CD4-positive, alpha-beta T cell treated with Interleukin-21 for 1 hour (primary cell): ENCODE measurements at regions not wholly inside any gene's neighbourhood (a gene's known extent, or its start where the extent isn't known, plus 50 kb on each side); places are given as distances from the start of the nearest gene placed in this dataset.

Source experiments
- DNase-seq: peaks from one replicate; pipeline ENCODE4 v3.0.0-alpha.2; 2020

DNA sequence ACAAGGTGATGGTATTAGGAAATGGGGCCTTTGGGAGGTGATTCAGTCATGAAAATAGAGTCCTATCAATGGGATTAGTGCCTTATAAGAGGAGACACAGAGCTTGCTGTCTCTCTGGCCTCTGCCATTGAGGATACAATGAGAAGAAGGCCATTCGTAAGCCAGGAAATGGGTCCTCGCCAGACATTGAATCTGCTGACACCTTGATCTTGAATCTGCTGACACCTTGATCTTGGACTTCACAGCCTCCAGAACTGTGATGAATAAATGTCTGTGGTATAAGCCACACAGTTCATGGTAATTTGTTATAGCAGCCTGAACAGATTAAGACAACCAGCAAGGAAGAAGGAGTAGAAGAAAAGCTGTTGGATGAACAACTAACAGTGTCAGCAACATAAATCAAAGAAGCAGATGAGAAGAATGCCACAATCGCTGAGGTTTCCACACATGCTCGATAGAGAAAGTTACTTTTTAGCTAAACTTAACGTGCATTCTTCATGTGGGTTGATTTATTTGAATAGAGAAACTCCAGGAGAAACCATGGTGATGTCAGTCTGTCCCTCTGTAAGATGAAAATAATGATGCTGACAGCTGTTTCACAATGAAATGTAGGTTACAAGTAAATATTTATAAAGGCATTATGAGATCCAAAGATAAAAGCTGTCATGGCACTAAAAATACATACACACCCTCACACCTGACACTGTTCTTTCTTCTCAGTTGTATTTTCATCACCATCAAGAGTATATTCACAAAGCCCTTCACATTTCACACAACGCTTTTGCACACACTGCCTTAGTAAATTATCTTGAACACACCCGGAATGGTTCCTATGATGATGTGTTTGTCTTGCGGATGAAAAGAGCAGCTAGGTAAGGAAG, 153.7 kb upstream of the NCK2 start:
- no peak for DNase-seq

DNA sequence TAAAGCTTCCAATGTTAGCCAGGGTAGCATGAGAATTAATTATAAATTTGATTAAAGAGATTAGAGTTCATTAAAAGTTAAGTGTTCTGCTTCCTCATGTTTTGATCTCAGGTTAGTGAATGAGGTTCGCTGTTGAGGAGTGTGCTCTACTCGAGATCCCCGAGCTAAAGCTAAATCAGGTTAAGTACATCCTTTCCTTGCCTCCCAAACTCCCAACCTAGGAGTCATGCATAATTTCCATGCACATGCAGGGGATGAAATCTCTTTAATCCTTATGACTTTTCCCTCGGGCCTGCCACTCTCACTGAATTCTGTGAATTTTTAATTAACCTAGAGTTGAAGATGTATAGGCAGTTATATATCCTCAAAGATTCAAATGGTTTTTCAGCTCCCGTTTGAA, 156.1 kb upstream of the NCK2 start:
- no peak for DNase-seq

DNA sequence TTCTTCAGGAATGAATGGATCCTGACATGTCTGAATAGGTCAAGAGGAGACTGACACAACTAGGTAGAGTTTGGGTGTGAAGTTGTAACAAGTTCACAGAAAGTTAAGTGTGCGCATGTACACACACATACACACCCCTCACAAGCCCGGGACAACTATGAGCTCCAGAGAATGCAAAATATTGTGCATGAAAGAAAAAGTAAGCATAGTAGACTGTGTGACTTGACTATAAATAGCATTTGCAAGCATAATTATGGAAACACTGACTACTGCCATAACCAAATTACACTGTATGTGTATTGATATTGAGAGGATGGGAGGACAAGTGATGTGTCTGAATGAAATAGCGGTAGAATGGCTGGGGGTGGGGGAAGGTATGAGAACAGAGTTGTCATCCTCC, 157.1 kb upstream of the NCK2 start:
- no peak for DNase-seq

DNA sequence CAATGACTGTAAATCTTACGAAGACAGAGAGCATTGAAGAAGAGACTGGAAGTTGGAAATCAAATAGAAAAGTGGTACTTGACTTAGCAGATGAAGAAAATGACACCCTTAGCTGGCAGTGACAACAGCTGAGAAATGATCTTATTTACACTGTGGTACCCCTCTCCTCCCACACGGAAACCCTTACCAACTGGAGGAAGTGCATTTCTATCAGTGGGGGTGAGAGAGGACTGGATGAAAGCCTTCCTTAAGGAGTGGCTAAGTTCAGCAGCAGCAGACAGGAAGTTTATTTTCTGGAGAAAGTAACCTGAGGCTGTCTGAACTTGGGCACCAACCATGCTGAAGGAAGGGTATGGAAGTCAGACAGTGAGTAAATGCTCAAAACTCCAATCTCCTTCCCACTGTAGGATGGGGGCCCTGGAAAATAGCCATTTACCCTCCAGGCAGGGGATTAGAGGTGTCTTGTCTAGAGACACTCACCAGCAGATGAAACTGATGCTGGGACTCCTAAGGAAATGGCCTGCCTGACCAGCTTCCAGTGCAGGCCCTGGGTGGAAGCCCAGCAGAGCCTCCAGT, 160.2 kb upstream of the NCK2 start:
- no peak for DNase-seq

DNA sequence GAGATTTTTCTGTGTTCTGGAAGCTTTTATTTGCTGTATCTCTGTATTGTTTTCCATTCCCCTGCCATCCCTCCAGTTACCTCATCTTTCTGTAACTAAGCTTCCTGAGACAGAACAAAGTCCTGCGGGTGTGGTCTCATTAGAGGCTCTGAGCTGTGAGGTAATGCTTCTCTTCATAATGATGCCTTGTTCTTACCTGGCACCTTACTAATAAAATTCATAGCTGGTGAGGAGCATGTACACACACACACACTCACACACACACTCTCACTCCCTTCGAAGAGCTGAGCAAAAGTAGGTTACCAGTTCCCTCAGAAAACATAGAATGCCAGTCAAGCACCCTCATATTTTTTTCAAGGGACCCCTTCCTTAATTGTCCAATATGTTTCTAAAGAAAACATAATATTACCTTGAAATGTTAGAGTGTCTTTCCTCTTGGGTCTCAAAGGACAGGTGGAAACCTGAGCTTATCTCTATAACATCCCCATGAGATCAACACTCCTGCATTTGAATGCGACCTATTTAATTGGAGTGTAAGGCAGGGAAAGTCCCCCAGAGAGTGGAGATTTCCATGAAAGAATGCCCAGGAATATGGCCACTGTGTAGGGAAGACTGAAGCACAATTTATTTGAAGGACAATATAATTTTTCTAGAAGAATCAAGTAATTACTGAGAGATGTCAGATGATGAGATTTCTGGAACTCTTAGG, 161.6 kb upstream of the NCK2 start:
- DNase-seq, result no peak

DNA sequence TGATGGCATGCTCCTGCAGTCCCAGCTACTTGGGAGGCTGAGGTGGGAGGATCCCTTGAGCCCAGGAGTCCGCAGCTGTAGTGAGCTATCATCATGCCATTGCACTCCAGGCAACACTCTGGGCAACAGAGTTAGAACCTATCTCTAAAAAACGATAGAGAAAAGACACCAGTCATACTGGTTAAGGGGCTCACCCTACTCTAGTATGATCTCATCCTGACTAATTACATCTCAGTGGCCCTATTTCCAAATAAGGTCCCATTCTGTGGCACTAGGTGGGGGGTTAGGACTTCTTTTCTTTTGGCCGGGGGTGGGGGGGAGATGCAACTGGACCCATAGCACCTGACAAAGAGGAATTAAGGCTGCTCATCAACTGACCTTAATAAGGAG, 163.2 kb upstream of the NCK2 start:
- no peak for DNase-seq

DNA sequence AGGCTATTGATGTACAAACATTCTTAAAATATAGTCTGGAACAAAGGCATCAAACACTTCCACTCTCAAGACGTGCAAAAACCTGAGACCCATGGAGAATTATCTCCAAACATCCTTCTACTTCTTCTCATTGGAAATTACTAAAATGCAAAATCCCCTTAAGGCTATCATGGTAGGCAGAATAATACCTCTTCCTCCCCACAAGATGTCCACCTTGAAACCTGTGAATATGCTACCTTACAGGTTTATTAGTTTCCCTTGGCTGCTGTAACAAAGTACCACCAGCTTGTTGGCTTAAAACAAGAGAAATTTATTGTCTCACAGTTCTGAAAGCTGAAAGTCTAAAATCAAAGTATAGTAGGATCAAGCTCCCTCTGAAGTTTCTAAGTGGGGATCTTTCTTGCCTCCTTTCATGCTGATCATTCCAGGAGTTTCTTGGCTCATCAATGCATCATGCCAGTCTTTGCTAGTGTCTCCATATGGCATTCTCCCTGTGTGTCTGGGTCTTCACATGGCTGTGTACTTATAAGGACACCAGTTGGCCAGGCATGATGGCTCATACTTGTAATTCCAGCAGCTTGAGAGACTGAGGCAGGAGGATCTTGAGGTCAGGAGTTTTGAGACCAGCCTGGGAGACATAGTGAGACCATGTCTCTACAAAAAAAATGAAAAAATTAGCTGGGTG, 163.7 kb upstream of the NCK2 start:
- no peak for DNase-seq

DNA sequence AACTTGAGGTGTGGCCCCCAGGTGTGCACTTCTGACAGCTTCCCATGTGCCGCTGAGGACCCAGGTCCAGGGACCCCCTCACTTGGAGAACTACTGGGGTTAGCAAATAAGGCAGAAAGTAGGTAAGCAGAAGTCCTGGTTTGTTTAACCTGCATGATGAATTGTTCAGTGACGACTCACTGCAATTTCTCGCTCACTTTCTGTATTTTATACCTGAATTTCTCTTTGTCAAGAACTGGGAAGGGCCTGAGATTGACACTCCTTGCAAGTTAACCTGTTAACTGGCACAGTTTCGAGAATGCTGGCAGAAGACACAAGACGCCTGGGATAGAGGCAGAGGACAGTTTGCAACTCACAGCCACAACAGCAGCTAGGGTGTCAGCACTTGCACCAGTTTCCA, 164.5 kb upstream of the NCK2 start:
- no peak for DNase-seq

DNA sequence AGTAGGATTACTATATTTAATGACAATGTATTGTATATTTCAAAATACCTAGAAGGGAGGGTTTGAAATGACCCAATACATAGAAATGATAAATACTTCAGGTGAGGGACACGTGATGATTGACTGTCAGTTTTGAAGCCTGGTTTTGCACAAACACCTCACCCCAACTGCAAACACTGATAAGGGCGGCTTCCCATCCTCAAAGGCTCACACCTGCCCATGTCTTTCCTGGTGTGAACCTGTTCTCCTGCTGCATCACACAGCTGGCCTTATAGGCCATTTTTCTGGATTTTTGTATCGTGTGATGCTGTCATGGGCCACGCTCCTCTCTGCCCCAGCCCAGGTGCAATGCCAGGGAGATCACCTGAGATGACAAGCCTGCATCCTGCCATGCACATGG, 166.5 kb upstream of the NCK2 start:
- no peak for DNase-seq

DNA sequence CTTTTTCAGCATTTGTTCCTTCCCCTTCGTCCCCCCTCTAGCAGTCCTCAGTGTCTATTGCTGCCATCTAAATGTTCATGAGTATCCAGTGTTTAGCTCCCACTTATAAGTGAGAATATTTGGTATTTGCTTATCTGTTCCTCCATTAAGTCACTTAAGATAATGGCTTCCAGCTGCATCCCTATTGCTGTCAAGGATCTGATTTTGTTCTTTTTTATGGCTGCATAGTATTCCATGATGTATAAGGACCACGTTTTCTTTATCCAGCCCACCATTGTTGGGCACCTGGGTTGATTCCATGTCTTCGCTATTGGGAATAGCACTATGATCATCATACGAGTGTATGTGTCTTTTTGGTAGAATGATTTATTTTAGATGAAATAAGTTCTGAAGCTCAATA, 166.9 kb upstream of the NCK2 start:
- DNase-seq, result no peak

DNA sequence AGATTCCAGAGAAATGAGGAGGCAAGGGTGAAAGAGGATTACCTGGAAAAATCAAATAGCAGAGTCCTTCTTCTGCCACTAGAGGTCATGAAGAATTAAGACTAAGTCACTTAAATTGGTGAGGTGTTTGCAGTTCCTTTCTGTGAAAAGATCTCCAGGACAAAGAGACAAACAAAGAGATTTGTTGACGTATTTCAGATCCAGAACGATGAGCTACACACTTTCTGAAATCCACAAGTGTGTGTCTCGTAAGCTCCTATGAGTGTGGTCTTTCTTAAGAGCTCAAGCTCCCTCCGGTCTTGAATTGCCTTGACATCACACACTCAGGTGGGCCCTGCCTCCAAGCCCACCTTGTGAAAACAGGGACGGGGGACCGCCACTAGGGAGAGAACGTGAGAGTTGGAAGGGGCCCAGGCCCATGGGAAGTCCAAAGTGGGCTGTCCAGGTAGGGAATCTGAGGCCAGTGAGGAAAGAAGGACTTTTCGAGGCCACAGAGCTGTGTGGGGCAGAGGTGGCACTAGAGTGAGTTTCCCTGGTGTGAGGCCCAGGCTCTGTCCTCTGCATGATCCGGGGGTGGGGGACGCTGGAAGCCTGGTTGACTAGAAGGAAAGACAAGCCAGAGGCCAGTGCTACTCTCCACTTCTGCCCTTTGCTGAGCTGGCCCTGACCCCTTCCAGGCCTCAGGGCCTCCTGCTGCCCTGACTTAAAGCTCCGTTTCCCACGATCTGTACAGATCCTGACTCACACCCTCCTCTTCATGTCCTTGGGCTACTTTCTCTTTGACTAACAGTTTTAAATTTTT, 168.1 kb upstream of the NCK2 start:
- DNase-seq, result peak; percentile 56

DNA sequence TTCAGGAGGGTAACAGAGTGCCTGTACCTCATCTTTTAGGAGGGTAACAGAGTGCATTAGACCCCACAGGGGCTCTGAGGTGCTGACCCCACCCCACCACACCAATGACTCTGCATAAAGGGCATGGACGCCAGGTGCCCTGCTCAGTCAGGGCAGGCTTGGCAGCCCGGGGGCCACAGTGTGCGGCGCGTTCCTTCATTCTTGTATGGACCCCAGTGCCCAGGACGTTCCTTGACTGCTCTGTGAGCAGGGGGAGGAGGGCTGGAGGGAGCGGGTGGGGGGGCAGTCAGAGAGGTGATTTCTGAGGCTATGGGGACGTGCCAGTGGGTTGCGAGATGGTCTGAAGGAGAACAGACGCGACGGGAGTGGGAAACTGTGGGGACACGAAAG, 168.7 kb upstream of the NCK2 start:
- no peak for DNase-seq

DNA sequence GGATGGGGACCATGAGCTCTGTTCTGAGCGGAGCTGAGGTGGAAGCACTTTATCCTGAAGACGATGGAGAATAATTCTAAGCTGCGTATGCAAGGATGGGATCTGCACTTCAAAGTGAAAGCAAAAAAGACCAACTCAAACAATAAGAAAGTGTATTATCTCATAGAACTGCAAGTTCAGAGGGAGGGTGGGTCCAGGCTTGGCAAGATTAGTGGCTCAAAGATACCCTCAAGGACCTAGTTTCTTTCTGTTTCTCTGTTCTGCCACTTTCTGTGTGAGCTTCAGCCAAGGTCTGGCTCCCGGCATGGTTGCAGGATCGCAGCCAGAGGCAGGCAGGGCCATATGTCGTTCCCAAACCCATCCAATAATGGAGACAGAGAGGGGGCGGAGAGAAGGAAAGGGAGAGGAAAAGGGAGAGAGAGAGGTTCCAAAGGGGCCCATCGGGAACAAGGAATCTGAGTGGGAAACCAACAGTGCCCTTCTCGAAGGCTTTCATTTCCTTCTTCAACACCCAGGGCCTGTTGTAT, 169.2 kb upstream of the NCK2 start:
- DNase-seq, result no peak

DNA sequence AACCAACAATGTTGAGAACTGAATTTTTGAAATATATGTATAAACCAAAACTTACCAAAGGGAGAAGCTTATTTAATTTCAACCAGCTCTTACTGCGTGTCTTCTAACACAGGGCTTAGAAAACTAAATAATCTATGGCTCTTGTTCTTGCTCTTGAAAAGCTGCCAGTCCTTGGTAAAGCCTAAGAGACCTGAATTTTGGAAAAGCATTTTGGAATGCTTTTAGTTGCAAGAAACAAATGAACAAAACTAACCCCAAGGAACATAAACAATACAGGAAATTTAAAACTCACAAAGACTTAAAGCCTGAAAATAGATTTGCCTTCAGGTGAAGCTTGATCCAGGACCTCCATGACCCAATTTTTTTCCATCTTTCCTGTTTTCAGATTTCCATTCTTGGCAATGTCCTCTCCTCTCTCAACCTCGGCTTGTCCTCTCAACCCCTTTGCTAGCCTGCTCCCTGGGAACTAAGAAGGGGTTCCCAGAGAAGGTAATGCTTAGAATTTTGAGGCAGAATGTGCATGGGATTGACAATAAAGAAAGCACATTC, 169.8 kb upstream of the NCK2 start:
- DNase-seq, result no peak

DNA sequence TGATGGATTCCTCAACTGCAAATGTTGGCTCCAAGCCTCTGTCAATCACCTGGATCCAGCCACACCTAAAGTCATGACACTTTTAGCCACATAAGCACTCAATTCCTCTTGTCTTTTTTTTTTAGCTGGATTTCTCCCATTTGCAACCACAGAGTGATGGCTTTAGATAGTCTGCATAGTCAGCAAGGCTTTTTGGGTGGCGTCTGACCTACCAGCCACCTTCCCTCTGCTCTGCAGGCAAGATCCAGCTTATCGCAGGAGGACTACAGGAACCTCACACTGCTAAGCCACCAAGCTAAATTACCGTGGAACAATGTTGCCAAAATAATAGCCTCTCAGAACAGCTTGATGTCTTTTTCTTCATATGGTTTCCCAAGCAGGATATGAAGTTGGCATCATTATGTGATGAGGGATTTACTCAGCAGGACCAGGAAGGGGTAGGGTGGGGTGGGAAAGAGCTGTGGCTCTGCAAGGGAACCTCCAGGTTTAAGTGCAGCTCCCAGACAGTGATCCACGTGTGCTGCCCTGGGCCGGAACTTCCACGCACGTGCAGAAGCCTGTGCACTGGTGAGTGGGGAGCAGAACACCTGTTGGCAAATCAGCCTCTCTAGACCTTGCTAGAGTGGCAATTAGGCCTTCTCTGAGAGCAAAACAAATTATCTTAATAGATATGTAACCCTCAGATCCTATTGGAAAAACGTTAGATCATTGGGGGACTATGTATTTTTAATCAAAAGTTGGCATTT, 170.6 kb upstream of the NCK2 start:
- DNase-seq, result no peak

DNA sequence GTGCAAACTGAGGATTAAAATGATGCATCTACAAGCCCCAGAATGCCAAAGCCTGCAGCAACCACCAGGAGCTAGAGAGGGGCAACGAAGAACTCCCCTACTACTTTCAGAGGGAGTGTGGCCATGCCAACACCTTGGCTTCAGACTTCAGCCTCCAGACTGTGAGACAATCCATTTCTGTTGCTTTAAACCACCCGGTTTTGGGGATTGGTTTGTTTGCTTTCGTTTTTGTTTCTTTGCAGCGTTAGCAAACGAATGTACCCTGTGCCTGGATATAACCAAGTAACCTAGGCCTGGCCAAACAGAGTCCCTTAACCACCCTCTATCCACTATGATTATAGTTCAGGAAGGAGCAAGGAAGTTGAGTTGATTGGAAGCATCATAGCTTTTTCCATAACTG, 171.2 kb upstream of the NCK2 start:
- no peak for DNase-seq

DNA sequence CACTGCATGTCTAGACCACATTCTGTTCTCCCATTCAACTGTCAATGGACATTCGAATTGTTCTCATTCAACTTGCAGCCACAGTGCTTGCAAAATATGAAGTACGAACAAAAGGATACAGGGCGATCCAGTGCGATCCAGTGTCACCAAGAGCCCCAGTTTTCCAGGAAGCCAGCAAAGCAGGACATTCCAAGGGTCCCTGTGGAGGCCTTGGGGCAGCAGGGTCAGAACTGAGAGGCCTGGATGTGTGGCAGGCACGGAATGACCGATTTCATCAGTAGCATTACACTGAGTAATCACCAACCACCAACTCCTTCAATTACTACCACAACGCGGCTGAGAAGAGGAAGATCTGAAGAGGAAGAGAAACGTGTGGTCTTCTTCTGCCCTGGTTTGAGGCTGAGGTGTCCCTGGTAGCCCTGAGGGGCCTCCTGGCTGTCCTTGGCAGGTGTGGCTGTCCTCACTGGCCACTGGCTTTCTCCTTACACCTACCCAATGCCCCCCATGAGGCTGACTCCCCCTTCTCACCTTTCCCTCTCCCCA, 172.7 kb upstream of the FHL2 start:
- DNase-seq, result no peak

DNA sequence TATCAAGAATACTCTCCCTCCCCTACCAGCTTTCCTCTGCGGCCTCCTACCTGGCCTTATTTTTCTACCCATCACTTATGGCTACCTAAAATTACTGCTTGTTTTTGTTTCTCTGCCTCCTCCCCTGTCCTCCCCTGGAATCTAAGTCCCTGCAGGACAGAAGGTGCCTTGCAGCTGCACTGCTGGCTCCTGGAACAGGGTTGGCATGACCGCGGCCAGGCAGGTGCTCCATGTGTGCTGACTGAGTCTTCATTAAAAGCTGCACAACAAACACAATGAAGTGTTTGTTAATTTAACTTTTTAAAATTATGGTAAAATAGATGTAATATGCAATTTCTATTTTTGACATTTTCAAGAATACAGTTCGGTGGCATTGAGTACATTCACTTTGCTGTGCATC, 171.9 kb upstream of the FHL2 start:
- DNase-seq, result no peak

DNA sequence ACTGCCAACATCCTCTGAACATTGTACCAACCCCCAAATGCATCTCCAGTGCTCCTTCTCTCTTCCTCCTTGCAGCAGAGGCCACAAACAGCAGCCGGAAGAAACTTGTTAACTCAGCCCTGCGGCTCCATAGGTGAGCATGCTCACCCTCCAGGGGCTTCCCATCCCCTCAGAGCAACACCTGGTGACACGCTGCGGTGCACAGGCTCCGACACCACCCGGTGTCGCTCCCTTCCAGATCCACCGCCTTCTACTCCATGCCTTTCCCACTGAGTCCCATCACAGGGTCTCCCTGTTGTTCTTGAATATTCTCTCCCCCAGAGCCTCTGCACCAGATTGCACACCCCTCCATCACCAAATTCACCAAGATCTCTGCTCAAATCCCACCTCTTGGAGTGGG, 171.5 kb upstream of the FHL2 start:
- DNase-seq, result no peak

DNA sequence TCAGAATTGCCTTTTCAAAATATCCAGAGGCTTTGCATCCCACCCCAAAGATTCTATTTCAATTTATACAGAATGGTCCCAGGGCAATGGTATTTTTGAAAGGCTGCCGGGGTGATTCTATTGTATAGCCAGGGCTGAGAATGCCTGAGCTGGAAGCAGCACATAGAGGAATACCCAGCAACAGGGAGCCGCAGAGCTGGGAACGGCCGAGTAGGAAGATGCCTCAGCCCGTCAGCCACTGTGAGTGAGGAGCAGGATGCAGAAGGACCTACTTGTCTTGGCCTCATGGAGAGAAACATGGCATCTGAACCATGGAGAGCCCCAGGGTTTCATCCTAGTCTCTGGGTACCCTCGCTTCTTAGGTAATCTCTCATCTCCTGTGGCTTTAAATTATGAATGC, 170.8 kb upstream of the FHL2 start:
- DNase-seq, result no peak

DNA sequence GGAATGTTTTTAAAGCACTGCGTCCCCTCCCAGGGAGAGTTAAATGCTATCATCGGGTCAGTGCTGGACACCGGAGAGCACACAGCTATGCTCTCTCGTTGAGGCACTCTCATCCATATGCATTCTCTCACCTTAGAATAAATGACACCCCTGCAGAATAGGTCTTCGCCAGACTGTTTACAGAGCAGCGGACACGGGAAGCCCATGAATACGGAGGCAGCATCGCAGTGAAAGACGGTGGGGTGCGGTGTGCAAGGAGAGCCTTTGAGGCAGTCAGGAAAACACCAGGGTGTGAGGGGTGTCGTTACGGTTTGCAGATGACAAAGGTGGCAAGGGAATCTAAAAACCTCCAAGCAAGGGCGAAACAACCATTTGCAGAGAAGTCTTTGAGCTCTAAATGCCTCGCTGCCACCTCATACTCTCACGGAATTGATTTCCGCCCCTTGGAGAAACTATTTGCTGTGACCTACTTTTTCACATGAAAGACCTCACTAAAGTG, 169.2 kb upstream of the FHL2 start:
- DNase-seq, result no peak
